Left ventricle myocardium inferior (tissue), 1 donor: ENCODE measurements at regions not wholly inside any gene's neighbourhood (a gene's known extent, or its start where the extent isn't known, plus 50 kb on each side); places are given as distances from the start of the nearest gene placed in this dataset.

Experiments used
- DNase-seq: peaks from one replicate; pipeline ENCODE4 v3.0.0-alpha.2; 2020
- H3K27ac ChIP-seq: fragments of 200-600 bp; replicated peaks from 2 replicates; pipeline ENCODE4 v1.8.0; 2021
- H3K27me3 ChIP-seq: fragments of 200-600 bp; 2 replicates; pipeline ENCODE4 v1.8.0; 2021; ENCODE audit warnings: low read depth
- H3K36me3 ChIP-seq: fragments of 200-600 bp; 2 replicates; pipeline ENCODE4 v1.8.0; 2021
- H3K4me1 ChIP-seq: fragments of 200-600 bp; 2 replicates; pipeline ENCODE4 v1.8.0; 2021
- H3K4me3 ChIP-seq: fragments of 200-600 bp; 2 replicates; pipeline ENCODE4 v1.8.0; 2021; ENCODE audit warnings: mild to moderate bottlenecking, moderate library complexity
- H3K9me3 ChIP-seq: fragments of 200-600 bp; replicated peaks from 2 replicates; pipeline ENCODE4 v1.8.0; 2021
- CTCF ChIP-seq: fragments of 200-600 bp; IDR thresholded peaks from 2 replicates; pipeline ENCODE4 v1.8.0; 2021; ENCODE audit warnings: antibody characterized with exemption, mild to moderate bottlenecking, borderline replicate concordance
- intact Hi-C: fragments of 100-400 bp; cut with micrococcal nuclease; formaldehyde crosslinking; loops from one replicate; pipeline ENCODE4 v1.11.0; 2022
- donor health status: DM: no; HTN: yes; CAD: no; lungs with severe emphysema.

- Histone ChIP-seq H3K27ac (no peak overlapping the region), H3K27me3 (no peaks in the 10 kb centered on the region), H3K4me1 (no peaks in the 10 kb centered on the region), H3K9me3 (peaks cover 5% of the 10 kb centered on the region), H3K36me3 (no peaks in the 10 kb centered on the region), H3K4me3 (no peak overlapping the region)
- TF ChIP-seq CTCF: no peak
- DNase-seq: no peak
- intact Hi-C loops: no loop called here
Measured at GRCh38 chr2:188092734-188093133, 198.9 kb upstream of the GULP1 start.

GRCh38 chr2:188096910-188097309 lies 194.8 kb upstream of the GULP1 start:
- Histone ChIP-seq H3K9me3 (no peaks in the 10 kb centered on the region), H3K4me3 (no peak overlapping the region), H3K36me3 (no peaks in the 10 kb centered on the region), H3K4me1 (no peaks in the 10 kb centered on the region), H3K27me3 (no peaks in the 10 kb centered on the region), H3K27ac (no peak overlapping the region)
- no peak for DNase-seq
- no peak for TF ChIP-seq CTCF
- intact Hi-C loops: no loop called here

- no peaks in the 10 kb centered on the region for H3K36me3 ChIP-seq
- intact Hi-C loops: no loop called here
- no peak overlapping the region for H3K4me3 ChIP-seq
- no peaks in the 10 kb centered on the region for H3K4me1 ChIP-seq
- no peaks in the 10 kb centered on the region for H3K9me3 ChIP-seq
- TF ChIP-seq CTCF: no peak
- no peaks in the 10 kb centered on the region for H3K27me3 ChIP-seq
- H3K27ac ChIP-seq: no peak overlapping the region
- DNase-seq: no peak
Measured at GRCh38 chr2:188102881-188103280, 188.8 kb upstream of the GULP1 start.

DNA sequence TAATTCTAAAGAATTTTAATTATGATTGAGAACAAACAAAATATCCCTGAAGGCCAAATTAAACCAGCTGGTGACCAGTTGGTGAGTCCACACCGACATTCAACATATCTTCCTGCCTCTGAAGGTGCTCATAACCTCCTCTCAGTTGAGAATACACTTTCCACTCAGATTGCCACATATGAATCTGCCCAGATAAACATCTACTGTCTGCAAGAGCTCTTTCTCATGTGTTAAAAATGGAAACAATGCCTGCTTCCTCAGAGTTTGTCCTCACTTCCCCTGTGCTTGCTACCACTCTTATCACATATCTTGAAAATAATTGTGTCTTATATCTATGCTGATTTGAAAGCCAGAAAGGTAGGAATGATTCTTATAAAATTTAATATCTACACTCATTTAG lies 177.7 kb upstream of the GULP1 start:
- H3K9me3 ChIP-seq: no peaks in the 10 kb centered on the region
- TF ChIP-seq CTCF: no peak
- intact Hi-C loops: no loop called here

GRCh38 chr2:188117706-188118105 lies 174.0 kb upstream of the GULP1 start:
- H3K36me3 ChIP-seq: no peaks in the 10 kb centered on the region
- H3K9me3 ChIP-seq: no peaks in the 10 kb centered on the region
- no peaks in the 10 kb centered on the region for H3K27me3 ChIP-seq
- intact Hi-C loops: no loop called here
- H3K27ac ChIP-seq: no peak overlapping the region
- no peaks in the 10 kb centered on the region for H3K4me1 ChIP-seq
- no peak overlapping the region for H3K4me3 ChIP-seq
- no peak for DNase-seq
- no peak for TF ChIP-seq CTCF

More for the DNA sequence above, 177.7 kb upstream of the GULP1 start:
- Histone ChIP-seq H3K36me3 (no peaks in the 10 kb centered on the region), H3K4me3 (no peak overlapping the region), H3K27ac (no peak overlapping the region), H3K4me1 (no peaks in the 10 kb centered on the region), H3K27me3 (no peaks in the 10 kb centered on the region)
- no peak for DNase-seq

GRCh38 chr2:188118431-188118830 lies 173.2 kb upstream of the GULP1 start:
- no peak for TF ChIP-seq CTCF
- DNase-seq: no peak
- no peaks in the 10 kb centered on the region for H3K36me3 ChIP-seq

More at GRCh38 chr2:188118431-188118830, 173.2 kb upstream of the GULP1 start:
- no peaks in the 10 kb centered on the region for H3K27me3 ChIP-seq
- H3K9me3 ChIP-seq: no peaks in the 10 kb centered on the region
- no peak overlapping the region for H3K4me3 ChIP-seq
- H3K4me1 ChIP-seq: no peaks in the 10 kb centered on the region
- no peak overlapping the region for H3K27ac ChIP-seq
- intact Hi-C loops: no loop called here
